ENCODE measurements at regions not wholly inside any gene's neighbourhood (a gene's known extent, or its start where the extent isn't known, plus 50 kb on each side); places are given as distances from the start of the nearest gene placed in this dataset.

- DNase-seq (ENCODE audit: low read depth in 2 of 2): no peak
Measured at GRCh38 chr7:156480671-156481070, 159.9 kb upstream of the RNF32 start.

- no peak for DNase-seq (ENCODE audit: low read depth in 2 of 2)
Measured at GRCh38 chr7:156479596-156479995, 161.0 kb upstream of the RNF32 start.

GRCh38 chr7:156478486-156478885 is 162.1 kb upstream of the RNF32 start:
- DNase-seq (ENCODE audit: low read depth in 2 of 2): no peak

- no peak for DNase-seq (ENCODE audit: low read depth in 2 of 2)
Measured at GRCh38 chr7:156475666-156476065, 164.9 kb upstream of the RNF32 start.

- no peak for DNase-seq (ENCODE audit: low read depth in 2 of 2)
Measured at GRCh38 chr7:156475179-156475578, 165.4 kb upstream of the RNF32 start.

GRCh38 chr7:156474241-156474743 is 166.3 kb upstream of the RNF32 start:
- DNase-seq (ENCODE audit: low read depth in 2 of 2): no peak

GRCh38 chr7:156473476-156474240 is 166.9 kb upstream of the RNF32 start:
- peak in 1 of 2 donors; percentile 9 for DNase-seq (ENCODE audit: low read depth in 2 of 2)

- no peak for DNase-seq (ENCODE audit: low read depth in 2 of 2)
Measured at GRCh38 chr7:156472267-156472666, 168.3 kb upstream of the RNF32 start.

GRCh38 chr7:156470399-156471320 is 169.9 kb upstream of the RNF32 start:
- DNase-seq (ENCODE audit: low read depth in 2 of 2): no peak

- no peak for DNase-seq (ENCODE audit: low read depth in 2 of 2)
Measured at GRCh38 chr7:156466955-156467625, 173.5 kb upstream of the RNF32 start.

GRCh38 chr7:156466272-156466671 is 174.3 kb upstream of the RNF32 start:
- DNase-seq (ENCODE audit: low read depth in 2 of 2): no peak

- no peak for DNase-seq (ENCODE audit: low read depth in 2 of 2)
Measured at GRCh38 chr7:156465186-156465585, 175.4 kb upstream of the RNF32 start.

- no peak for DNase-seq (ENCODE audit: low read depth in 2 of 2)
Measured at GRCh38 chr7:156464339-156464738, 176.2 kb upstream of the RNF32 start.

- no peak for DNase-seq (ENCODE audit: low read depth in 2 of 2)
Measured at GRCh38 chr7:156463280-156463679, 177.3 kb upstream of the RNF32 start.

GRCh38 chr7:156461881-156462665 is 178.5 kb upstream of the RNF32 start:
- DNase-seq (ENCODE audit: low read depth in 2 of 2): no peak

GRCh38 chr7:156460858-156461627 is 179.5 kb upstream of the RNF32 start:
- DNase-seq (ENCODE audit: low read depth in 2 of 2): no peak

GRCh38 chr7:156459582-156459981 is 181.0 kb upstream of the RNF32 start:
- DNase-seq (ENCODE audit: low read depth in 2 of 2): no peak

- no peak for DNase-seq (ENCODE audit: low read depth in 2 of 2)
Measured at GRCh38 chr7:156459067-156459466, 181.5 kb upstream of the RNF32 start.

GRCh38 chr7:156458011-156458410 is 182.6 kb upstream of the RNF32 start:
- no peak for DNase-seq (ENCODE audit: low read depth in 2 of 2)

GRCh38 chr7:156456503-156457115 is 184.0 kb upstream of the RNF32 start:
- no peak for DNase-seq (ENCODE audit: low read depth in 2 of 2)

All from stimulated activated CD4-positive, alpha-beta T cell treated with anti-CD3 and anti-CD28 coated beads, Interleukin-4, amount 100 ng/mL, for 48 hours (primary cell).